ENCODE measurements at regions not wholly inside any gene's neighbourhood (a gene's known extent, or its start where the extent isn't known, plus 50 kb on each side); places are given as distances from the start of the nearest gene placed in this dataset.

- no peak for TF ChIP-seq RAD21 (IDR thresholded peaks at IDR 0.05; ENCODE audit: low read depth)
- TF ChIP-seq ZBTB7A (IDR thresholded peaks at IDR 0.05; ENCODE audit: low read depth): no peak
- no peak for TF ChIP-seq TCF12 (IDR thresholded peaks at IDR 0.05; ENCODE audit: low read depth)
- TF ChIP-seq, protein P1, sequence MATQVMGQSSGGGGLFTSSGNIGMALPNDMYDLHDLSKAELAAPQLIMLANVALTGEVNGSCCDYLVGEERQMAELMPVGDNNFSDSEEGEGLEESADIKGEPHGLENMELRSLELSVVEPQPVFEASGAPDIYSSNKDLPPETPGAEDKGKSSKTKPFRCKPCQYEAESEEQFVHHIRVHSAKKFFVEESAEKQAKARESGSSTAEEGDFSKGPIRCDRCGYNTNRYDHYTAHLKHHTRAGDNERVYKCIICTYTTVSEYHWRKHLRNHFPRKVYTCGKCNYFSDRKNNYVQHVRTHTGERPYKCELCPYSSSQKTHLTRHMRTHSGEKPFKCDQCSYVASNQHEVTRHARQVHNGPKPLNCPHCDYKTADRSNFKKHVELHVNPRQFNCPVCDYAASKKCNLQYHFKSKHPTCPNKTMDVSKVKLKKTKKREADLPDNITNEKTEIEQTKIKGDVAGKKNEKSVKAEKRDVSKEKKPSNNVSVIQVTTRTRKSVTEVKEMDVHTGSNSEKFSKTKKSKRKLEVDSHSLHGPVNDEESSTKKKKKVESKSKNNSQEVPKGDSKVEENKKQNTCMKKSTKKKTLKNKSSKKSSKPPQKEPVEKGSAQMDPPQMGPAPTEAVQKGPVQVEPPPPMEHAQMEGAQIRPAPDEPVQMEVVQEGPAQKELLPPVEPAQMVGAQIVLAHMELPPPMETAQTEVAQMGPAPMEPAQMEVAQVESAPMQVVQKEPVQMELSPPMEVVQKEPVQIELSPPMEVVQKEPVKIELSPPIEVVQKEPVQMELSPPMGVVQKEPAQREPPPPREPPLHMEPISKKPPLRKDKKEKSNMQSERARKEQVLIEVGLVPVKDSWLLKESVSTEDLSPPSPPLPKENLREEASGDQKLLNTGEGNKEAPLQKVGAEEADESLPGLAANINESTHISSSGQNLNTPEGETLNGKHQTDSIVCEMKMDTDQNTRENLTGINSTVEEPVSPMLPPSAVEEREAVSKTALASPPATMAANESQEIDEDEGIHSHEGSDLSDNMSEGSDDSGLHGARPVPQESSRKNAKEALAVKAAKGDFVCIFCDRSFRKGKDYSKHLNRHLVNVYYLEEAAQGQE (IDR thresholded peaks at IDR 0.05; ENCODE audit: low read depth): no peak
- TF ChIP-seq, protein P2, sequence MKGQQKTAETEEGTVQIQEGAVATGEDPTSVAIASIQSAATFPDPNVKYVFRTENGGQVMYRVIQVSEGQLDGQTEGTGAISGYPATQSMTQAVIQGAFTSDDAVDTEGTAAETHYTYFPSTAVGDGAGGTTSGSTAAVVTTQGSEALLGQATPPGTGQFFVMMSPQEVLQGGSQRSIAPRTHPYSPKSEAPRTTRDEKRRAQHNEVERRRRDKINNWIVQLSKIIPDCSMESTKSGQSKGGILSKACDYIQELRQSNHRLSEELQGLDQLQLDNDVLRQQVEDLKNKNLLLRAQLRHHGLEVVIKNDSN (IDR thresholded peaks at IDR 0.05): no peak
- TF ChIP-seq TAF1 (IDR thresholded peaks at IDR 0.05; ENCODE audit: low read depth): no peak
- no peak for TF ChIP-seq CEBPB (IDR thresholded peaks at IDR 0.05)
- no peak for TF ChIP-seq EP300 (IDR thresholded peaks at IDR 0.05; ENCODE audit: borderline replicate concordance)
- no peak for TF ChIP-seq YY1 (IDR thresholded peaks at IDR 0.05; ENCODE audit: low read depth)
- no peak for TF ChIP-seq CREB1 (IDR thresholded peaks at IDR 0.05; ENCODE audit: low read depth)
- TF ChIP-seq, protein P3, sequence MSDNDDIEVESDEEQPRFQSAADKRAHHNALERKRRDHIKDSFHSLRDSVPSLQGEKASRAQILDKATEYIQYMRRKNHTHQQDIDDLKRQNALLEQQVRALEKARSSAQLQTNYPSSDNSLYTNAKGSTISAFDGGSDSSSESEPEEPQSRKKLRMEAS (IDR thresholded peaks at IDR 0.05): no peak
- TF ChIP-seq TEAD4 (IDR thresholded peaks at IDR 0.05): no peak
- TF ChIP-seq NFIC (IDR thresholded peaks at IDR 0.05): no peak
These were observed 625.6 kb downstream of the SI start for GRCh38 chr3:164452707-164453106.
